ENCODE measurements at regions not wholly inside any gene's neighbourhood (a gene's known extent, or its start where the extent isn't known, plus 50 kb on each side); places are given as distances from the start of the nearest gene placed in this dataset.

DNA sequence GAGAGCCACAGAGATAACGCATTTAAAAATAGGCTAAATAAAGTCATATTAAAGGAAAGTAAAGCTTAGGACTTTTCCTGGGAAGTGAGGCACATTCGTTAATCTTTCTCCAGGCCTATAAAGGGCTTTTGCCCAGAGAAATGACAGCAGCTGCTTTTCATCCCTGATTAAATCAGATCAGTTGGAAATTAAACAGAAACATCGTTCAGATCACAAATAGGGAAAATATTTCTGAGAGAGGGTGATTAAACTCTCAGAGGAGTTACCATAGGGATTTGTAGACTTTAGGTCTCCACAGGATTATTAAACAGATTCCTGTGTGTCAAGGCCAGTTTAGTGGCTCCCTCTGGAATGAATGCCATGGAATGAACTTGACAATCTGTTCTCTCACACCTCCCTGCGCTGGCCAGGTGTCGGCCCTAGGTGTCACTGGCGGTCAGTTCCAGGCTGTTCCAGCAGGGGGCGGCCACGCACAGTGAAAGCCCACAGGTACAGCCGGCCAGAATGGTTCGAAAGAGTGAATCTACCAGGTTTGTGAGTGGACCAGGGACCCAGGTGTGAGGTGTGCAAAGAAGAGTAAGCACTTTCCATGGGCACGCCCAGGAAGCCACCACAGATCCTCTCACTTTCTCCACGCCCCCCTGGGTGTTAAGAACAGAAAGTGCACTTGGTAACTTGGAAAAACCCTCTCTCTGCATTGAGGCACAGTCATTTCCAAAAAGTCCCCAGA is 253.0 kb upstream of the RASGRP1 start:
- Histone ChIP-seq H3K9me3 (no peaks in the 10 kb centered on the region), H3K27ac (no peak overlapping the region), H3K4me1 (peaks cover 0 to 9% (median 0%) of the 10 kb centered on the region in 4 donors), H3K36me3 (no peaks in the 10 kb centered on the region), H3K4me3 (no peak overlapping the region), H3K27me3 (no peaks in the 10 kb centered on the region)
- in situ Hi-C loops (cut with MboI; ENCODE audit: low pct_ligation_motif_present in 1 of 4, low pct_unique_long_range_greater_than_20kb in 1 of 4, low sequenced_read_pairs in 3 of 4) (loop anchor here (10.0 to 25.0 kb wide), 6 partner anchors 170 to 945 kb away; partner anchors contain the start of gene THBS1 (in 1 of the 4)), intact Hi-C loops (cut with DNase I; ENCODE audit: low total_unique reads) (loop anchor here (2.0 kb wide), 2 partner anchors 763 to 941 kb away; partner anchors contain the start of gene THBS1)
- peak; percentile 90 for DNase-seq
- TF ChIP-seq EP300 (IDR thresholded peaks at IDR 0.05; ENCODE audit: low read depth) (no peak), CTCF (IDR thresholded peaks at IDR 0.05) (peak; percentile 99)
- WGBS, 2 donors (ENCODE audit: low coverage in 1 of 2), result 12 to 30% methylated on average over 3 to 12 of the region's 12 CpGs

- Histone ChIP-seq H3K4me1 (peaks cover 0 to 9% (median 0%) of the 10 kb centered on the region in 4 donors), H3K27ac (no peak overlapping the region), H3K36me3 (no peaks in the 10 kb centered on the region), H3K9me3 (no peaks in the 10 kb centered on the region), H3K27me3 (no peaks in the 10 kb centered on the region), H3K4me3 (no peak overlapping the region)
- in situ Hi-C loops (cut with MboI; ENCODE audit: low pct_ligation_motif_present in 1 of 4, low pct_unique_long_range_greater_than_20kb in 1 of 4, low sequenced_read_pairs in 3 of 4) (loop anchor here (10.0 to 25.0 kb wide), 6 partner anchors 169 to 944 kb away; partner anchors contain the start of gene THBS1 (in 1 of the 4)), intact Hi-C loops (cut with DNase I; ENCODE audit: low total_unique reads) (loop anchor here (2.0 kb wide), 1 partner anchor 763 kb away; the partner anchor contains the start of gene THBS1)
- no peak for DNase-seq
- 13 to 87% methylated on average over 1 to 9 of the region's 9 CpGs for WGBS, 2 donors (ENCODE audit: low coverage in 1 of 2)
- TF ChIP-seq EP300 (IDR thresholded peaks at IDR 0.05; ENCODE audit: low read depth), result no peak
Measured at GRCh38 chr15:38818157-38818790, 253.7 kb upstream of the RASGRP1 start.

DNA sequence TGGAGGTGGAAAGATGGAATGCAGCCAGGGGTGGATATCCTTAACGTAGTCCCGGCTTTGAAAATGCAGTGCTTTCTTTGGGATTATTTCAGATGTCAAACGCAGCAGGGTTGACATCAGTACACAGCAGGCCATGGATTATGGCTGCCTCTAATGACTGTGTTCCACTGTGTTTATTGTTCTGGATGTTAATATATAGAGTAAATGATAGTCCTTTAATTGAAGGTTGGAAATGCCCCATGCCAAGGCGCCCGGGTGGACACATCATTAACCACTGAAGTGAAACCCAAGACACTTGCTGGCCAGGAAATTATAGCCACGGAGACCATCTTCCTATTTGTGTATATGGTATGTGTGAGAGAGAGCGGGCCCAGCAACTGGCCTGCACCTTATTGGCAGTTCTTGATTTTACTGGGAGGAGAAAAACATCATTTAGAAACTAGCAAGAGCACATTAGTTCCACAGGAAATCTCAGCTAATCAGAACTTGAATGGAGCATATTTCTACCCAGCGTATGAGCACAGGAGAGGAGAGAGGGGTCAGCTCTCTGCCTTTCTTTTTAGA is 254.9 kb upstream of the RASGRP1 start:
- H3K27me3 ChIP-seq, result no peaks in the 10 kb centered on the region
- no peak for TF ChIP-seq EP300 (IDR thresholded peaks at IDR 0.05; ENCODE audit: low read depth)
- TF ChIP-seq POLR2AphosphoS5 (IDR thresholded peaks at IDR 0.05), result no peak
- no peak for TF ChIP-seq CTCF (IDR thresholded peaks at IDR 0.05)
- no peak for TF ChIP-seq POLR2A (IDR thresholded peaks at IDR 0.05)
- DNase-seq, result no peak
- no peaks in the 10 kb centered on the region for H3K36me3 ChIP-seq
- peaks cover 0 to 9% (median 0%) of the 10 kb centered on the region in 4 donors for H3K4me1 ChIP-seq
- no peaks in the 10 kb centered on the region for H3K9me3 ChIP-seq
- in situ Hi-C loops (cut with MboI; ENCODE audit: low pct_ligation_motif_present in 1 of 4, low pct_unique_long_range_greater_than_20kb in 1 of 4, low sequenced_read_pairs in 3 of 4) (loop anchor here (10.0 to 25.0 kb wide), 6 partner anchors 168 to 943 kb away; partner anchors contain the start of gene THBS1 (in 1 of the 4)), intact Hi-C loops (cut with DNase I; ENCODE audit: low total_unique reads) (loop anchor here (2.0 kb wide), 1 partner anchor 761 kb away; the partner anchor contains the start of gene THBS1)
- no peak overlapping the region for H3K4me3 ChIP-seq
- 78 to 94% methylated on average over 4 to 8 of the region's 8 CpGs for WGBS, 2 donors (ENCODE audit: low coverage in 1 of 2)
- H3K27ac ChIP-seq, result no peak overlapping the region

GRCh38 chr15:38823263-38823662 is 258.6 kb upstream of the RASGRP1 start:
- no peaks in the 10 kb centered on the region for H3K36me3 ChIP-seq
- H3K27ac ChIP-seq, result no peak overlapping the region
- DNase-seq, result no peak
- intact Hi-C loops (cut with DNase I; ENCODE audit: low total_unique reads), result no loop called here
- no peak overlapping the region for H3K4me3 ChIP-seq
- H3K9me3 ChIP-seq, result no peaks in the 10 kb centered on the region
- WGBS, 2 donors (ENCODE audit: low coverage in 1 of 2), result 85 to 87% methylated on average over 3 of the region's 3 CpGs
- no peaks in the 10 kb centered on the region for H3K27me3 ChIP-seq
- H3K4me1 ChIP-seq, result no peaks in the 10 kb centered on the region
- in situ Hi-C loops (cut with MboI; ENCODE audit: low pct_ligation_motif_present in 1 of 4, low pct_unique_long_range_greater_than_20kb in 1 of 4, low sequenced_read_pairs in 3 of 4), result loop anchor here (25.0 kb wide), 3 partner anchors 164 to 939 kb away; no protein-coding TSS in a partner anchor
- TF ChIP-seq EP300 (IDR thresholded peaks at IDR 0.05; ENCODE audit: low read depth) (no peak), CTCF (IDR thresholded peaks at IDR 0.05) (no peak), POLR2AphosphoS5 (IDR thresholded peaks at IDR 0.05) (no peak), POLR2A (IDR thresholded peaks at IDR 0.05) (no peak)

Data from transverse colon (tissue), 4 donors.